Ascending aorta (tissue), 2 donors: ENCODE measurements at regions not wholly inside any gene's neighbourhood (a gene's known extent, or its start where the extent isn't known, plus 50 kb on each side); places are given as distances from the start of the nearest gene placed in this dataset.

ENCODE experiments used
- DNase-seq, 2 donors: peaks; one replicate each; pipeline ENCODE4 v3.0.0-alpha.2; 2019; ENCODE audit warnings: low spot score in 2 of 2
- H3K27ac ChIP-seq, 2 donors: fragments of 200-600 bp; sonication (generic); one replicate each; pipeline ENCODE4 v1.5.1; 2016 to 2017; ENCODE audit warnings: mild to moderate bottlenecking in 1 of 2
- H3K27me3 ChIP-seq: fragments of 200-600 bp; sonication (generic); one replicate; pipeline ENCODE4 v1.5.1; 2017
- H3K36me3 ChIP-seq, 2 donors: fragments of 200-600 bp; sonication (generic); one replicate each; pipeline ENCODE4 v1.5.1; 2016
- H3K4me1 ChIP-seq, 2 donors: fragments of 200-600 bp; sonication (generic); one replicate each; pipeline ENCODE4 v1.5.1; 2016 to 2017; ENCODE audit warnings: mild to moderate bottlenecking in 1 of 2
- H3K4me3 ChIP-seq, 2 donors: fragments of 200-600 bp; sonication (generic); one replicate each; pipeline ENCODE4 v1.5.1; 2016 to 2017; ENCODE audit warnings: mild to moderate bottlenecking in 1 of 2
- H3K9me3 ChIP-seq, 2 donors: fragments of 200-600 bp; sonication (generic); one replicate each; pipeline ENCODE4 v1.5.1; 2016
- CTCF ChIP-seq, 3 experiments: fragments of 200-600 bp in 2 of 3; fragments of 450-650 bp in 1 of 3; sonication (generic) in 2 of 3; IDR thresholded peaks; one replicate each; pipeline ENCODE4 v1.5.1; 2016 to 2019; ENCODE audit warnings: antibody characterized with exemption in 3 of 3, mild to moderate bottlenecking in 1 of 3, moderate library complexity in 1 of 3
- intact Hi-C: fragments of 100-400 bp; cut with DNase I; formaldehyde crosslinking; loops from one replicate; pipeline ENCODE4 v1.15.1; 2023

- TF ChIP-seq CTCF (IDR thresholded peaks at IDR 0.05), result no peak
- no peak overlapping the region for H3K27ac ChIP-seq
Measured at GRCh38 chr10:4028854-4029583, 244.0 kb upstream of the KLF6 start.

GRCh38 chr10:4028027-4028471, 243.0 kb upstream of the KLF6 start:
- Histone ChIP-seq H3K4me1 (no peaks in the 10 kb centered on the region), H3K4me3 (no peak overlapping the region), H3K9me3 (no peaks in the 10 kb centered on the region), H3K27ac (no peak overlapping the region), H3K36me3 (no peaks in the 10 kb centered on the region), H3K27me3 (no peaks in the 10 kb centered on the region)
- no peak for DNase-seq
- intact Hi-C loops, result no loop called here
- no peak for TF ChIP-seq CTCF (IDR thresholded peaks at IDR 0.05)

More at GRCh38 chr10:4028854-4029583, 244.0 kb upstream of the KLF6 start:
- H3K4me3 ChIP-seq, result no peak overlapping the region
- intact Hi-C loops, result no loop called here
- H3K4me1 ChIP-seq, result peaks cover 0 to 1% of the 10 kb centered on the region in 2 donors
- no peak for DNase-seq
- H3K9me3 ChIP-seq, result no peaks in the 10 kb centered on the region
- H3K36me3 ChIP-seq, result no peaks in the 10 kb centered on the region
- no peaks in the 10 kb centered on the region for H3K27me3 ChIP-seq

GRCh38 chr10:4025339-4025738, 240.3 kb upstream of the KLF6 start:
- intact Hi-C loops, result no loop called here
- H3K27ac ChIP-seq, result no peak overlapping the region
- H3K27me3 ChIP-seq, result no peaks in the 10 kb centered on the region
- no peaks in the 10 kb centered on the region for H3K36me3 ChIP-seq
- DNase-seq, result no peak
- peaks cover 0 to 6% of the 10 kb centered on the region in 2 donors for H3K9me3 ChIP-seq
- no peaks in the 10 kb centered on the region for H3K4me1 ChIP-seq
- no peak overlapping the region for H3K4me3 ChIP-seq
- no peak for TF ChIP-seq CTCF (IDR thresholded peaks at IDR 0.05)

- DNase-seq, result no peak
- H3K4me3 ChIP-seq, result no peak overlapping the region
- no peak for TF ChIP-seq CTCF (IDR thresholded peaks at IDR 0.05)
- H3K4me1 ChIP-seq, result no peaks in the 10 kb centered on the region
- H3K27me3 ChIP-seq, result no peaks in the 10 kb centered on the region
- H3K36me3 ChIP-seq, result no peaks in the 10 kb centered on the region
- intact Hi-C loops, result no loop called here
- peaks cover 0 to 6% of the 10 kb centered on the region in 2 donors for H3K9me3 ChIP-seq
- no peak overlapping the region for H3K27ac ChIP-seq
Measured at GRCh38 chr10:4024516-4025245, 239.7 kb upstream of the KLF6 start.

GRCh38 chr10:4024027-4024426, 239.0 kb upstream of the KLF6 start:
- H3K27me3 ChIP-seq, result no peaks in the 10 kb centered on the region
- no peak overlapping the region for H3K4me3 ChIP-seq
- intact Hi-C loops, result no loop called here

More at GRCh38 chr10:4024027-4024426, 239.0 kb upstream of the KLF6 start:
- no peak for DNase-seq
- no peaks in the 10 kb centered on the region for H3K36me3 ChIP-seq
- H3K9me3 ChIP-seq, result peaks cover 0 to 6% of the 10 kb centered on the region in 2 donors
- H3K27ac ChIP-seq, result no peak overlapping the region
- H3K4me1 ChIP-seq, result no peaks in the 10 kb centered on the region
- TF ChIP-seq CTCF (IDR thresholded peaks at IDR 0.05), result no peak
